ENCODE measurements at regions not wholly inside any gene's neighbourhood (a gene's known extent, or its start where the extent isn't known, plus 50 kb on each side); places are given as distances from the start of the nearest gene placed in this dataset.
A peak's percentile ranks its signal among the peaks of the same experiment; 100 is the strongest.

- peak; percentile 97 for DNase-seq (ENCODE audit: low read depth)
- no peak overlapping the region for H3K4me3 ChIP-seq (ENCODE audit: low read depth, low read length)
- TF ChIP-seq, protein P1, sequence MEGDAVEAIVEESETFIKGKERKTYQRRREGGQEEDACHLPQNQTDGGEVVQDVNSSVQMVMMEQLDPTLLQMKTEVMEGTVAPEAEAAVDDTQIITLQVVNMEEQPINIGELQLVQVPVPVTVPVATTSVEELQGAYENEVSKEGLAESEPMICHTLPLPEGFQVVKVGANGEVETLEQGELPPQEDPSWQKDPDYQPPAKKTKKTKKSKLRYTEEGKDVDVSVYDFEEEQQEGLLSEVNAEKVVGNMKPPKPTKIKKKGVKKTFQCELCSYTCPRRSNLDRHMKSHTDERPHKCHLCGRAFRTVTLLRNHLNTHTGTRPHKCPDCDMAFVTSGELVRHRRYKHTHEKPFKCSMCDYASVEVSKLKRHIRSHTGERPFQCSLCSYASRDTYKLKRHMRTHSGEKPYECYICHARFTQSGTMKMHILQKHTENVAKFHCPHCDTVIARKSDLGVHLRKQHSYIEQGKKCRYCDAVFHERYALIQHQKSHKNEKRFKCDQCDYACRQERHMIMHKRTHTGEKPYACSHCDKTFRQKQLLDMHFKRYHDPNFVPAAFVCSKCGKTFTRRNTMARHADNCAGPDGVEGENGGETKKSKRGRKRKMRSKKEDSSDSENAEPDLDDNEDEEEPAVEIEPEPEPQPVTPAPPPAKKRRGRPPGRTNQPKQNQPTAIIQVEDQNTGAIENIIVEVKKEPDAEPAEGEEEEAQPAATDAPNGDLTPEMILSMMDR (IDR thresholded peaks at IDR 0.05; ENCODE audit: control insufficient read depth, extremely low read depth, insufficient read depth), result no peak
These were observed 284.7 kb upstream of the STT3B start for GRCh38 chr3:31247850-31248562.

GRCh38 chr3:31248563-31248992 is 284.1 kb upstream of the STT3B start:
- H3K4me3 ChIP-seq (ENCODE audit: low read depth, low read length), result no peak overlapping the region
- TF ChIP-seq, protein P1 (IDR thresholded peaks at IDR 0.05; ENCODE audit: control insufficient read depth, extremely low read depth, insufficient read depth), result no peak
- no peak for DNase-seq (ENCODE audit: low read depth)

DNA sequence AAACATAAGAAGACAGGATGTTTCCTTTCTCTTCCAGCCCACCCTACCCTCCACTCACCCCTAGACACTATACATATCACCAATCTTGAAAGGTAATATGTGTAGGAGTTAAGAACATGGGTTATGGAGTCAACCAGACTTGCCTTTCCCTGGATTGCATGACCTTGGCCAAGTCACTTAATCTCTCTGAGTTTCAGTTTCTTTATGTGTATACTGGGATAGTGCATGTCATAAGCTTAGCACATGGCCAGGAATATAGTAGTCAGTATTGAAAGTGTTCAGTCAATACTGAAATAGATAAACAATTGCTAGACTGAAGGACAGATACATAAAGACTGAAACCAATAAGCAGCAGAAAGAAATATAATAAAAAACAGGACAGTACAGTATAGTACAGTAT is 283.2 kb upstream of the STT3B start:
- no peak for DNase-seq (ENCODE audit: low read depth)
- TF ChIP-seq, protein P1 (IDR thresholded peaks at IDR 0.05; ENCODE audit: control insufficient read depth, extremely low read depth, insufficient read depth), result no peak
- no peak overlapping the region for H3K4me3 ChIP-seq (ENCODE audit: low read depth, low read length)

DNA sequence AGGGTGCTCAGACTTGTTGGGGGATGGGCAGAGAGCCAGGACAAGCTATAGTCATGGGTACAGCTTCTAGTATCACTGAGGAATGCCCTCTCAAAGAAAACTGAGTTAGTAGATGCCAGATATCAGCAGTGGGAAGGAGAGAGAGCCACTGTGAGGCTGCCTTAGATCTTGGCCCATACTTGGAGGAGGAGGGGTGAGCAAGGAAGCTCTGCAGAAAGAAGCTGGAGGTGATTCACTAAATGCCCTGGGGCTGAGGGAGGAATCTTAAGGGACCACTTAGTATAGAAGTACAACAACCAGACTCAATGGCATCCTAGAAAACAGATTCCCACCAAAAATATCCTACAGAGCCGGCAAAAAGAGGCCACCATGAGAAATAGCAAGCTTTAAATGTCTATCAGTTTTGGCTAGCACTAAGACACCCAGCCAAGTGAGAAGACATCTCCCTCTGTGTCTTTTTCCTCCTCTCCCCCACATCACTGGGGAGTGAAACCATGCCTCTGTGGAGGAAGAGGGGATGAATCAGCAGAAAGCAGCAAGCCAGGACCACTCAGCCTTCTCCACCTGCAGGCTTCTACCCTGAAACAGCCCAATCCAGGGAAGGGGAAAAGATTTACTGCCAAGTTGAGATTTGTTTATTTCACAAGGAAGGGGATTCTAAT is 282.5 kb upstream of the STT3B start:
- DNase-seq (ENCODE audit: low read depth), result no peak
- no peak overlapping the region for H3K4me3 ChIP-seq (ENCODE audit: low read depth, low read length)
- TF ChIP-seq, protein P1 (IDR thresholded peaks at IDR 0.05; ENCODE audit: control insufficient read depth, extremely low read depth, insufficient read depth), result no peak

GRCh38 chr3:31251083-31251482 is 281.6 kb upstream of the STT3B start:
- DNase-seq (ENCODE audit: low read depth), result no peak
- TF ChIP-seq, protein P1 (IDR thresholded peaks at IDR 0.05; ENCODE audit: control insufficient read depth, extremely low read depth, insufficient read depth), result no peak
- no peak overlapping the region for H3K4me3 ChIP-seq (ENCODE audit: low read depth, low read length)

- TF ChIP-seq, protein P1 (IDR thresholded peaks at IDR 0.05; ENCODE audit: control insufficient read depth, extremely low read depth, insufficient read depth), result no peak
- DNase-seq (ENCODE audit: low read depth), result no peak
- no peak overlapping the region for H3K4me3 ChIP-seq (ENCODE audit: low read depth, low read length)
These were observed 280.2 kb upstream of the STT3B start for GRCh38 chr3:31252216-31253185.

Data from LNCaP clone FGC (cell line).